ENCODE measurements at regions not wholly inside any gene's neighbourhood (a gene's known extent, or its start where the extent isn't known, plus 50 kb on each side); places are given as distances from the start of the nearest gene placed in this dataset.

GRCh38 chr2:173851141-173851641 lies 114.0 kb downstream of the SP3 start:
- ChIA-PET CTCF (no interaction called here), POLR2A (ENCODE audit: unreplicated experiment) (no interaction called here)
- Histone ChIP-seq H3K9me2 (replicated peaks; ENCODE audit: low read length) (no peaks in the 10 kb centered on the region), H3K9me3 (ENCODE audit: low read length) (no peaks in the 10 kb centered on the region), H3K9ac (ENCODE audit: low read length) (no peak overlapping the region), H3K27ac (ENCODE audit: low read length) (peak overlapping the region; percentile 11; the same call in 1 of the 2 replicates), H3K4me2 (ENCODE audit: low read length) (peak overlapping the region; percentile 11; the same call in 1 of the 2 replicates), H3K27me3 (ENCODE audit: low read length) (no peaks in the 10 kb centered on the region), H4K20me1 (ENCODE audit: low read length) (no peaks in the 10 kb centered on the region), H3K4me3 (ENCODE audit: low read length) (no peak overlapping the region), H3K79me2 (ENCODE audit: low read length) (no peaks in the 10 kb centered on the region), H3K4me1 (ENCODE audit: insufficient read depth, low read length) (peaks cover 28% of the 10 kb centered on the region), H3K36me3 (ENCODE audit: low read depth, low read length) (no peaks in the 10 kb centered on the region), H2AFZ (ENCODE audit: low read length) (no peak overlapping the region), H3F3A (ENCODE audit: low read length, unreplicated experiment) (no peaks in the 10 kb centered on the region)
- DNase-seq, result peak; percentile 82
- intact Hi-C loops (cut with micrococcal nuclease), result loop anchor here (10.0 kb wide), 1 partner anchor 276 kb away; no protein-coding TSS in a partner anchor
- BruUV-seq (replicated peaks), result no TSS peak
- ATAC-seq, result peak; percentile 67
- TF ChIP-seq, protein P1, sequence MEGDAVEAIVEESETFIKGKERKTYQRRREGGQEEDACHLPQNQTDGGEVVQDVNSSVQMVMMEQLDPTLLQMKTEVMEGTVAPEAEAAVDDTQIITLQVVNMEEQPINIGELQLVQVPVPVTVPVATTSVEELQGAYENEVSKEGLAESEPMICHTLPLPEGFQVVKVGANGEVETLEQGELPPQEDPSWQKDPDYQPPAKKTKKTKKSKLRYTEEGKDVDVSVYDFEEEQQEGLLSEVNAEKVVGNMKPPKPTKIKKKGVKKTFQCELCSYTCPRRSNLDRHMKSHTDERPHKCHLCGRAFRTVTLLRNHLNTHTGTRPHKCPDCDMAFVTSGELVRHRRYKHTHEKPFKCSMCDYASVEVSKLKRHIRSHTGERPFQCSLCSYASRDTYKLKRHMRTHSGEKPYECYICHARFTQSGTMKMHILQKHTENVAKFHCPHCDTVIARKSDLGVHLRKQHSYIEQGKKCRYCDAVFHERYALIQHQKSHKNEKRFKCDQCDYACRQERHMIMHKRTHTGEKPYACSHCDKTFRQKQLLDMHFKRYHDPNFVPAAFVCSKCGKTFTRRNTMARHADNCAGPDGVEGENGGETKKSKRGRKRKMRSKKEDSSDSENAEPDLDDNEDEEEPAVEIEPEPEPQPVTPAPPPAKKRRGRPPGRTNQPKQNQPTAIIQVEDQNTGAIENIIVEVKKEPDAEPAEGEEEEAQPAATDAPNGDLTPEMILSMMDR (conservative IDR thresholded peaks at IDR 0.05; ENCODE audit: low read depth, low read length), result no peak
- TF ChIP-seq EZH2 (IDR thresholded peaks at IDR 0.05; ENCODE audit: low read length, unreplicated experiment) (no peak), EZH2phosphoT487 (IDR thresholded peaks at IDR 0.05; ENCODE audit: borderline replicate concordance, low read length) (no peak)

- peaks cover 33% of the 10 kb centered on the region for H3K4me1 ChIP-seq (ENCODE audit: insufficient read depth, low read length)
- no peak overlapping the region for H3K9ac ChIP-seq (ENCODE audit: low read length)
- no peak overlapping the region for H2AFZ ChIP-seq (ENCODE audit: low read length)
- no peaks in the 10 kb centered on the region for H4K20me1 ChIP-seq (ENCODE audit: low read length)
- DNase-seq, result no peak
- H3F3A ChIP-seq (ENCODE audit: low read length, unreplicated experiment), result no peaks in the 10 kb centered on the region
- H3K4me3 ChIP-seq (ENCODE audit: low read length), result no peak overlapping the region
- H3K4me2 ChIP-seq (ENCODE audit: low read length), result peak overlapping the region; percentile 75
- no peaks in the 10 kb centered on the region for H3K79me2 ChIP-seq (ENCODE audit: low read length)
- POLR2A ChIA-PET (ENCODE audit: unreplicated experiment), result interaction anchor here (0.6 kb wide), 2 partner anchors 107 to 394 kb away, joined by 4 read pairs; partner anchors contain the start of gene OLA1
- no TSS peak for BruUV-seq (replicated peaks)
- no peaks in the 10 kb centered on the region for H3K36me3 ChIP-seq (ENCODE audit: low read depth, low read length)
- ATAC-seq, result no peak
- CTCF ChIA-PET, result no interaction called here
- intact Hi-C loops (cut with micrococcal nuclease), result loop anchor here (10.0 kb wide), 1 partner anchor 279 kb away; no protein-coding TSS in a partner anchor
- H3K27me3 ChIP-seq (ENCODE audit: low read length), result no peaks in the 10 kb centered on the region
- no peak overlapping the region; the same call in 1 of the 2 replicates for H3K27ac ChIP-seq (ENCODE audit: low read length)
- TF ChIP-seq EZH2phosphoT487 (IDR thresholded peaks at IDR 0.05; ENCODE audit: borderline replicate concordance, low read length) (no peak), EZH2 (IDR thresholded peaks at IDR 0.05; ENCODE audit: low read length, unreplicated experiment) (no peak)
- TF ChIP-seq, protein P1 (conservative IDR thresholded peaks at IDR 0.05; ENCODE audit: low read depth, low read length), result no peak
- H3K9me2 ChIP-seq (replicated peaks; ENCODE audit: low read length), result no peaks in the 10 kb centered on the region
- H3K9me3 ChIP-seq (ENCODE audit: low read length), result no peaks in the 10 kb centered on the region
Measured at GRCh38 chr2:173854141-173854540, 111.0 kb downstream of the SP3 start.

GRCh38 chr2:173854840-173855239 lies 110.3 kb downstream of the SP3 start:
- H3K9me3 ChIP-seq (ENCODE audit: low read length), result no peaks in the 10 kb centered on the region
- TF ChIP-seq, protein P1 (conservative IDR thresholded peaks at IDR 0.05; ENCODE audit: low read depth, low read length), result no peak
- TF ChIP-seq EZH2phosphoT487 (IDR thresholded peaks at IDR 0.05; ENCODE audit: borderline replicate concordance, low read length), result no peak
- no peak for TF ChIP-seq EZH2 (IDR thresholded peaks at IDR 0.05; ENCODE audit: low read length, unreplicated experiment)
- H3K36me3 ChIP-seq (ENCODE audit: low read depth, low read length), result no peaks in the 10 kb centered on the region
- intact Hi-C loops (cut with micrococcal nuclease), result loop anchor here (10.0 kb wide), 1 partner anchor 280 kb away; no protein-coding TSS in a partner anchor
- no peaks in the 10 kb centered on the region for H3K9me2 ChIP-seq (replicated peaks; ENCODE audit: low read length)
- peak; percentile 91 for DNase-seq
- ChIA-PET POLR2A (ENCODE audit: unreplicated experiment) (interaction anchor here (0.6 to 0.7 kb wide), 3 partner anchors 107 to 480 kb away, joined by 4 read pairs; partner anchors contain the start of gene OLA1), CTCF (no interaction called here)
- no peaks in the 10 kb centered on the region for H3K79me2 ChIP-seq (ENCODE audit: low read length)
- no peaks in the 10 kb centered on the region for H3F3A ChIP-seq (ENCODE audit: low read length, unreplicated experiment)
- peak overlapping the region; percentile 38 for H3K27ac ChIP-seq (ENCODE audit: low read length)
- peaks cover 33% of the 10 kb centered on the region for H3K4me1 ChIP-seq (ENCODE audit: insufficient read depth, low read length)
- H3K27me3 ChIP-seq (ENCODE audit: low read length), result no peaks in the 10 kb centered on the region
- H4K20me1 ChIP-seq (ENCODE audit: low read length), result no peaks in the 10 kb centered on the region
- peak; percentile 86 for ATAC-seq
- H3K4me2 ChIP-seq (ENCODE audit: low read length), result peak overlapping the region; percentile 75
- BruUV-seq (replicated peaks), result no TSS peak
- no peak overlapping the region for H3K9ac ChIP-seq (ENCODE audit: low read length)
- no peak overlapping the region for H2AFZ ChIP-seq (ENCODE audit: low read length)
- peak overlapping the region; percentile 19; the same call in 1 of the 2 replicates for H3K4me3 ChIP-seq (ENCODE audit: low read length)

Data from PC-3 (cell line).